Breast epithelium (tissue), 3 donors: ENCODE measurements at regions not wholly inside any gene's neighbourhood (a gene's known extent, or its start where the extent isn't known, plus 50 kb on each side); places are given as distances from the start of the nearest gene placed in this dataset.
"Not testable (repeated sequence)": the region's sequence is repeated elsewhere in the genome, so short reads cannot be mapped to it uniquely, and the experiment has no call there.

Experiments
- CTCF ChIP-seq, 3 donors: fragments of 450-650 bp; IDR thresholded peaks; one replicate each; pipeline ENCODE4 v1.5.1; 2016 to 2017; ENCODE audit warnings: antibody characterized with exemption in 3 of 3, mild to moderate bottlenecking in 3 of 3, moderate library complexity in 3 of 3
- POLR2AphosphoS5 ChIP-seq, 3 donors: sonication (generic); formaldehyde crosslinking; IDR thresholded peaks; one replicate each; pipeline ENCODE4 v1.6.1; 2017; ENCODE audit warnings: antibody characterized with exemption in 3 of 3

GRCh38 chr4:108409691-108410090 is 210.7 kb upstream of the RPL34 start:
- TF ChIP-seq POLR2AphosphoS5, CTCF (IDR thresholded peaks at IDR 0.05): not testable (repeated sequence)
